C4-2B (cell line): ENCODE measurements at regions not wholly inside any gene's neighbourhood (a gene's known extent, or its start where the extent isn't known, plus 50 kb on each side); places are given as distances from the start of the nearest gene placed in this dataset.

Experiments used
- ZFX ChIP-seq: fragments of 450-650 bp; IDR thresholded peaks from 2 replicates; pipeline ENCODE4 v1.6.1; 2017
- TF ChIP-seq, protein P1 (sequence below): fragments of 450-650 bp; conservative IDR thresholded peaks from 2 replicates; pipeline ENCODE4 v1.5.1; 2017; ENCODE audit warnings: mild to moderate bottlenecking

DNA sequence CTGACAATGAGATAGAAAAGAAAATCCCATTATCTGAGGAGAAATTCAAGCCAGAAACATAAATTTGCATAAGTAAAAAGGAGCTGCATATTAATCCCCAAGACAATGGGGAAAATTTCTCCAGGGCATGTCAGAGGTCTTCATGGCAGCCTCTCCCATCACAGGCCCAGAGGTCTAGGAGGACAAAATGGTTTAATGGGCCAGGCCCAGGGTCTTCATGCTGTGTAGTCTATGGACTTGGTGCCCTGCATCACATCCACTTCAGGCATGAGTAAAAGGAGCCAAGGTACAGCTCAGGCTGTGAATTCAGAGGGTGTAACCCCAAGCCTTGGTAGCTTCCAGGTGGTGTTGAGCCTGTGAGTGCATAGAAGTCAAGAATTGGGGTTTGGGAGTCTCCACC lies 1097.2 kb upstream of the RAG2 start:
- TF ChIP-seq, protein P1, sequence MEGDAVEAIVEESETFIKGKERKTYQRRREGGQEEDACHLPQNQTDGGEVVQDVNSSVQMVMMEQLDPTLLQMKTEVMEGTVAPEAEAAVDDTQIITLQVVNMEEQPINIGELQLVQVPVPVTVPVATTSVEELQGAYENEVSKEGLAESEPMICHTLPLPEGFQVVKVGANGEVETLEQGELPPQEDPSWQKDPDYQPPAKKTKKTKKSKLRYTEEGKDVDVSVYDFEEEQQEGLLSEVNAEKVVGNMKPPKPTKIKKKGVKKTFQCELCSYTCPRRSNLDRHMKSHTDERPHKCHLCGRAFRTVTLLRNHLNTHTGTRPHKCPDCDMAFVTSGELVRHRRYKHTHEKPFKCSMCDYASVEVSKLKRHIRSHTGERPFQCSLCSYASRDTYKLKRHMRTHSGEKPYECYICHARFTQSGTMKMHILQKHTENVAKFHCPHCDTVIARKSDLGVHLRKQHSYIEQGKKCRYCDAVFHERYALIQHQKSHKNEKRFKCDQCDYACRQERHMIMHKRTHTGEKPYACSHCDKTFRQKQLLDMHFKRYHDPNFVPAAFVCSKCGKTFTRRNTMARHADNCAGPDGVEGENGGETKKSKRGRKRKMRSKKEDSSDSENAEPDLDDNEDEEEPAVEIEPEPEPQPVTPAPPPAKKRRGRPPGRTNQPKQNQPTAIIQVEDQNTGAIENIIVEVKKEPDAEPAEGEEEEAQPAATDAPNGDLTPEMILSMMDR: no peak
- no peak for TF ChIP-seq ZFX
